SKM-1 treated with dmso at 0.1 percent for 144 hours (cell line): ENCODE measurements at regions not wholly inside any gene's neighbourhood (a gene's known extent, or its start where the extent isn't known, plus 50 kb on each side); places are given as distances from the start of the nearest gene placed in this dataset.
"Not testable (repeated sequence)": the region's sequence is repeated elsewhere in the genome, so short reads cannot be mapped to it uniquely, and the experiment has no call there.

Experiments
- DNase-seq: peaks from one replicate; lab custom pipeline; 2025; ENCODE audit not compliant: unreplicated experiment; lab: John Stamatoyannopoulos, UW

GRCh38 chr3:168660879-168661657, 565.3 kb upstream of the GOLIM4 start:
- DNase-seq = not testable (repeated sequence)

- DNase-seq = no peak
Measured at GRCh38 chr3:168659015-168659414, 563.3 kb upstream of the GOLIM4 start.

DNA sequence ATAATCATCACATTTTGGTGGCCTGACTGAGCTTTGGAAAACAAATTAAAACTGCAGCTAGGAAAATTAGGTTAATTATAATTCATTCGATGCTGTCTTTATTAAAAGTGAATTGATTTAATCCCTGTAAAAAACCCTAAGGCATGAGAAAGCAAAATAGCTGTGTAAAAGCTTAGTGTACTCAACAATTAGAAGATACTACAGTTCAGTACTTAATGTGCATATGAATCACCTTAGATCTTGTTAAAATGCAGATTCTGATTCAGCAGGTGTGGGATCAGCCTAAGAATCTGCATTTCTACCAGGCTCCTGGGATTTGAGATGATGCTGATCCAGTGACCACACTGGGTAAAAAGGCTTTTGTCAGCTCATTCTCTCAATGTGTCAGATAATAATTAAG, 559.9 kb upstream of the GOLIM4 start:
- DNase-seq = no peak

DNA sequence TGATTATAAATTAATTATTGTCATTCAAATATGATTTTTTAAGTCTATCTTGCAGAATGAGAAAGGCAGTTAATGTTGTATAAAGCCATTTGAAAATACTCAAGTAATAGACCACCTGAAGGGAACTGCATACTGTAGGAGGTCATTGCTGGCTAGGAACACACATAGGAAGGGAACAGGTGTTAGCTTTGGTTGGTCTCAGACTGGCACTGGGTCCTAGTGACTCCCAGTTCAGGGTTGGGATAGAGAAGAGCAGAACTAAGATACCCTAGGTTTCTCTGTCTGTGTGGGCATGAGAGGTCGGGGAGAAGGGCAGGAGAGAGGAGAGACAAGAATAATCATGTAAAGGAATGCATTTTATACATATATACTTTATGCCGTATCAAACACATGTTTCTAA, 559.0 kb upstream of the GOLIM4 start:
- DNase-seq = no peak

GRCh38 chr3:168653255-168653654, 557.5 kb upstream of the GOLIM4 start:
- DNase-seq = no peak

DNA sequence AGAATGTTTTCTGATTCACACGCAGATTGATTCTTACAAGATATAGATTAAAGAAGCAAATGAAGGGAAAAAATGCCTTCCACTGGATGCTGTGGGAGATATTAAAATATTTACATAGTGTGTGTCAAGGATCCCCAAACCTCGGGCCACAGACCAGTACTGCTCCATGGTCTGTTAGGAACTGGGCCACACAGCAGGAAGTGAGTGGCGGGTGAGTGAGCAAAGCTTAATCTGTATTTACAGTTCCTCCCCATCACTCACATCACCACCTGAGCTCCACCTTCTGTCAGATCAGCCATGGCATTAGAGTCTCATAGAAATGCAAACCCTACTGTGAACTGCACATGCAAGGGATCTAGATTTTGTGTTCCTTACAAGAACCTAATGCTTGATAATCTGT, 552.6 kb upstream of the GOLIM4 start:
- DNase-seq = no peak

- DNase-seq = no peak
Measured at GRCh38 chr3:168647582-168647981, 551.9 kb upstream of the GOLIM4 start.

- DNase-seq = no peak
Measured at GRCh38 chr3:168645180-168645579, 549.5 kb upstream of the GOLIM4 start.

DNA sequence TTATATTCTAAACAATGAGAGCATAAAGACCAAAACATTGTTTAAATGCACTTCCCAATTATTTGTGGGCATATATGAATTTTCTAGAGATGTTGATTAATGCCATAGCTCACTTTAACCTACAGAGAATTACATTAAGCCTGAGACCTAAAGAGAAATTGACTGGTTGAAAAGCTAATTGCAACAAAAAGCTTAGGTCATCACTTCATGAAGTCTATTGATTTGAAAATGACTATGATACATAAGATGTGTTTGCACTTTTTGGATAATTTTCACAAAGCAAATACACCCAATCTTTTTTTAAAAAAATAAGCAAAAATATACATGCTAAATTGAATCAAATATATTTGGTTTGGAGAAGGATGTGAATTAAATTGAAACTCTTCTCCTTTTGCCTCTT, 532.8 kb upstream of the GOLIM4 start:
- DNase-seq = no peak

GRCh38 chr3:168625477-168625876, 529.8 kb upstream of the GOLIM4 start:
- no peak for DNase-seq

GRCh38 chr3:168624892-168625448, 529.2 kb upstream of the GOLIM4 start:
- DNase-seq = no peak

DNA sequence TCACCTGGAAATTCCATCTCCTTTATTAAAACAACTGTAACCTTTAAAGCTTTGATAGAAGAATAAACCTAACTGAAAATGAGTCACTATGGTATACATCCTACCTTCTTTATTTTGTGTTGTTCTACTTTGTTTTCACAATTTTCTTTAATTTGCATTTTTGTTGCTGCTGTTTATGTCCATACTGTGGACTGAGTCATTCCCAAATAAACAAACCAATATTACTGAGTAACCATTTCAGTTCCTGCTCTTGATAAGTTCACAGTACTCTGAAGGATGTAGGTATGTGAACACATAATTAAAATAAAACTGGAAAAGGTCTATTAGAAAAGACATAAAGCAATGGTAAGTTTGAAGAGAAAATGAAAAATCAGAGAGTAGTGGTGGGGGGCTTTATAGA, 528.5 kb upstream of the GOLIM4 start:
- DNase-seq = no peak

- no peak for DNase-seq
Measured at GRCh38 chr3:168622795-168623194, 527.1 kb upstream of the GOLIM4 start.

DNA sequence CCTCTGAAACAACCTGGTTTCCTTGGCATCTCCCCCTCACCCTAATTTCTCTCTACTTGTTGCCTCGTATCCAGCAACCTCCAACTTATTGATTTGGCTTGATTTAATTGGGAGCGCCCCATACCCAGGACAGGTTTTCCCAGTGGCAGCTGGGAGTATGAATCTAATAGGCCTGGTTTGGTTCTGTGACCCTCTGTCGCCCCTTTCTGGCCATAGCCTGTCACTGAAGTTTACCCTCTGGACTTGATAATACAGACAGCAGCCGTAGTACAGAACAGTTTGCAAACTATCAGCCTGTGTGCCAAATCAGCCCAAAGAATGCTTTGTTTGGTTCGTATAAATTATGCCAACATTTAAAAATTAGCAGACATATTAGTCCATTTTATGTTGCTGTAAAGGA, 525.1 kb upstream of the GOLIM4 start:
- DNase-seq = no peak

- no peak for DNase-seq
Measured at GRCh38 chr3:168618827-168619470, 523.2 kb upstream of the GOLIM4 start.

- DNase-seq = no peak
Measured at GRCh38 chr3:168617658-168618057, 521.9 kb upstream of the GOLIM4 start.

DNA sequence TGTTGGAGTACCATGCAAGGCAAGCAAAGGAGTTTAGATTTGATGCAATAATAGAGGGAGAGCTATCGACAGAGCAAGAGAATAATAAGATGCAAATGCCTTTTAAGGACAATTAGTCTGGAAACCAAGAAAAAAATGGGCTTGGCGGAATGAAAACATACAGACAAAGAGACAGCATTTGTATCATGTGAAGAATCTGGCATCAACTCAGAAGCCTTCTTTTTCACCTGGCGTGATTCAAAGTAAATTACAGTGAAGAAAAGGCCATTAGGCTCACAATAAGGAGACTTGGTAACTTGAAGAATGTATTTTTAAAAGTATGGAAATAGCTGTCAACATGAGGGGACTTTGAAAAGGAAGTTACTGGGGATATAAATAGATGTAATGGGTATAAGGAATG, 521.2 kb upstream of the GOLIM4 start:
- DNase-seq = no peak

- DNase-seq = no peak
Measured at GRCh38 chr3:168615493-168616020, 519.8 kb upstream of the GOLIM4 start.

- no peak for DNase-seq
Measured at GRCh38 chr3:168613151-168613550, 517.4 kb upstream of the GOLIM4 start.

DNA sequence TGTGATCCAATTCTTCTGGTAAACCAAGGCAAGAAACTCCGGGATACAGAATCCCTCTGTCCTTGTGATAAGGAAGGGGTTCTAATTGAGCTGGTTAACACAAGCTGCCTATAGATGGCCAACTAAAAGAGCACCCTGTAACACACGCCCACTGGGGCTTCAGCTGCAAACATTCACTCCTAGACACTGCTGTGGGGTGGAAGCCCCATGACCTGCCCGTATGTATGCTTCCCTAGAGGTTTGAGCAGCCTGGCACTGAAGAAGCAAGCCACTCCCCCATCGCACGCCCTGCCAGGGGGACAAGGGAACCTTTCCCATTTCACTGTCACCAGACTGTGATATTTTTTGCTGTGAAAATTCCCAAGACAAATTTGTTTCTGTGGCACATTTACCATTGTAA, 516.9 kb upstream of the GOLIM4 start:
- no peak for DNase-seq

DNA sequence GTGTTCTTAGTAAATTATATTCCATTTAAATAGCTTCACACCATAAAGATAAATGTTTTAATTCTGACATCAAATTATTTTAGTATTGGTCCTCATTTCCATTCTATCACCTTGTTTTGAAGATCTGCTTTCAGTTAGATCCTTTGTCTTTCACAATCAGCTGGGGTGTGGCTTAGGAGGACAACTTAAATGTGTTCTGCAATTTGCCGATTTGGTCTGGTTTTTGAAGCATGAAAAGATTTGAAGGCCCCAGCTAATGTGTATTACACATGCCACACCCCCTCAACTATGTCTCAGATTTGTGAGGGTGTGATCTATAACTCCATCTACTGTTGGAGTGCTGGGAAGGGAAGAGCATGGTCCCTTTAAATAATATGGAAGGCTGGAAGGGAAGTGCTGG, 516.1 kb upstream of the GOLIM4 start:
- DNase-seq = no peak

- no peak for DNase-seq
Measured at GRCh38 chr3:168608926-168609325, 513.2 kb upstream of the GOLIM4 start.
